ENCODE measurements at regions not wholly inside any gene's neighbourhood (a gene's known extent, or its start where the extent isn't known, plus 50 kb on each side); places are given as distances from the start of the nearest gene placed in this dataset.

DNA sequence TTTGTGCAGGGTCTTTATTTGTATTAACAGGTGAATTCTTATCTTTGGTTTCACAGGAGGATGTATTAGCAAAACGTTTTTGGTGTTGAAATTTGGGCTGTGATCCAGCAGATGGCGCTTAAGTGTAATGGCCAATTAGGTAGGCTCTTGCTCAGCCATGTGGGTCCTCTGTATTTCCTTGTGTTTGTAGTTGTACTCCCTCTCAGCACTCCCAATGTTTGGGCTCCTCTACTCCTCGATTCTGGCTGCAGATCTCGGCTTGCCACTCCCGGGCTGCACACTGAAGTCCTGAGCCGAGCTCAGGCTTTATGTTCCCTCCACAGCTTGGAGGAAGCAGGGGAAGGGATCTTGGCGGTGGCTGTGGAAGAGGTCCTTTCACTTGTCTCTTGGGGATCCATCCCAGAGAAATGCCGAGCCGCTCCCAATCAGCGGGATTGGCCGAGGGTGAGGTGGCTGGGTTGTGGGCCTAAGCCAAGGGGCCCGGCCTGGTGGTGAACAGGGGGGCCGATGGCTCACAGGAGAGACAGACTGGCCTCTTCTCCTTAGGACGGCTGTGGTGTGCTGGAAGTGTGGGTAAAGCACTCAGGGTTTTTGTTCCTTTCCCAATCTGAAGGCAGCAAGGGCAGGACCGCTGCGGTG lies 133.7 kb downstream of the AEBP2 start:
- peak; percentile 57 for DNase-seq (ENCODE audit: low spot score)
- TF ChIP-seq, protein P1, sequence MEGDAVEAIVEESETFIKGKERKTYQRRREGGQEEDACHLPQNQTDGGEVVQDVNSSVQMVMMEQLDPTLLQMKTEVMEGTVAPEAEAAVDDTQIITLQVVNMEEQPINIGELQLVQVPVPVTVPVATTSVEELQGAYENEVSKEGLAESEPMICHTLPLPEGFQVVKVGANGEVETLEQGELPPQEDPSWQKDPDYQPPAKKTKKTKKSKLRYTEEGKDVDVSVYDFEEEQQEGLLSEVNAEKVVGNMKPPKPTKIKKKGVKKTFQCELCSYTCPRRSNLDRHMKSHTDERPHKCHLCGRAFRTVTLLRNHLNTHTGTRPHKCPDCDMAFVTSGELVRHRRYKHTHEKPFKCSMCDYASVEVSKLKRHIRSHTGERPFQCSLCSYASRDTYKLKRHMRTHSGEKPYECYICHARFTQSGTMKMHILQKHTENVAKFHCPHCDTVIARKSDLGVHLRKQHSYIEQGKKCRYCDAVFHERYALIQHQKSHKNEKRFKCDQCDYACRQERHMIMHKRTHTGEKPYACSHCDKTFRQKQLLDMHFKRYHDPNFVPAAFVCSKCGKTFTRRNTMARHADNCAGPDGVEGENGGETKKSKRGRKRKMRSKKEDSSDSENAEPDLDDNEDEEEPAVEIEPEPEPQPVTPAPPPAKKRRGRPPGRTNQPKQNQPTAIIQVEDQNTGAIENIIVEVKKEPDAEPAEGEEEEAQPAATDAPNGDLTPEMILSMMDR (IDR thresholded peaks at IDR 0.05; ENCODE audit: borderline replicate concordance, control extremely low read depth, extremely low read depth, insufficient read depth, missing control alignments), result peak; percentile 40
- in situ Hi-C loops (cut with MboI; ENCODE audit: low sequenced_read_pairs, unreplicated experiment), result no loop called here

DNA sequence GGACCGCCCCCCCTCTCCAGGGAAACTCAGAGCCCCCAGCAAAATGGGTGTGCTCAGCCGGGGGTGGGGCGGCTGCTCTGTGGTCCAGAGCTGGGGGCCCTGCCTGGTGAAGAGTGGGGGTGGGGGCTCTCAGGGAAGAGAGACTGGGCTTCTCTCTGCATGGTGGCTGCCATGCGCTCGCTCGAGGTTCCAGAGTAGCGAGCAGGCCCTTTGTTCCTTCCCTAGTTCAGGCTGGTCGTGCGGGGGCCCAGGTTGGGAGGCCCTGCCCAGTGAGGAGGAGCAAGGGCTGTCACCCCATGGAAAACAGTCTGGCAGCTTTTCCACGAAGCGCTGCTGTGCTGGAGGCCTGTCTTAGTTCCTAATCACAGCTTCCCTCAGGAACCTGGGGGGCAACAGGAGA lies 134.6 kb downstream of the AEBP2 start:
- TF ChIP-seq, protein P1 (IDR thresholded peaks at IDR 0.05; ENCODE audit: borderline replicate concordance, control extremely low read depth, extremely low read depth, insufficient read depth, missing control alignments), result no peak
- in situ Hi-C loops (cut with MboI; ENCODE audit: low sequenced_read_pairs, unreplicated experiment), result no loop called here
- DNase-seq (ENCODE audit: low spot score), result no peak

DNA sequence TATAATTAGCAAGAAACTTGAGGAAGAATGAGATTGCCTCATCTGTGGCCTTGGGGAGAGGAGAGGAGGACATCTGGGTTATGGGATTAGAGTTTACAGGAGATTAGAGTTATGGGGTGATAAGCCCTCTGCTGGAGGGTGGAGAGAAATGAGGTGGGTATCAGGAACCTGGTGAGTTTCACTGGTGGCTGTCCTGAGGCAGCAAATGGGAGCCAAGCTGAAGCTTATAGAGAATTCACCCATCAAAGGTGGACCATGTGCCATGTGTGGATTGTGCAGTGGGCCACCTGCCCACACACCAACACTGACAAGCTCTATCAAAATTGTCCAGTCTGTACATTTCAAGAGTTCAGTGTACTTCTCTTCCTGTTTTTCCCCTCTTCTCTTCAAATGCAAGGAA lies 135.3 kb downstream of the AEBP2 start:
- DNase-seq (ENCODE audit: low spot score), result no peak
- TF ChIP-seq, protein P1 (IDR thresholded peaks at IDR 0.05; ENCODE audit: borderline replicate concordance, control extremely low read depth, extremely low read depth, insufficient read depth, missing control alignments), result no peak
- in situ Hi-C loops (cut with MboI; ENCODE audit: low sequenced_read_pairs, unreplicated experiment), result no loop called here

DNA sequence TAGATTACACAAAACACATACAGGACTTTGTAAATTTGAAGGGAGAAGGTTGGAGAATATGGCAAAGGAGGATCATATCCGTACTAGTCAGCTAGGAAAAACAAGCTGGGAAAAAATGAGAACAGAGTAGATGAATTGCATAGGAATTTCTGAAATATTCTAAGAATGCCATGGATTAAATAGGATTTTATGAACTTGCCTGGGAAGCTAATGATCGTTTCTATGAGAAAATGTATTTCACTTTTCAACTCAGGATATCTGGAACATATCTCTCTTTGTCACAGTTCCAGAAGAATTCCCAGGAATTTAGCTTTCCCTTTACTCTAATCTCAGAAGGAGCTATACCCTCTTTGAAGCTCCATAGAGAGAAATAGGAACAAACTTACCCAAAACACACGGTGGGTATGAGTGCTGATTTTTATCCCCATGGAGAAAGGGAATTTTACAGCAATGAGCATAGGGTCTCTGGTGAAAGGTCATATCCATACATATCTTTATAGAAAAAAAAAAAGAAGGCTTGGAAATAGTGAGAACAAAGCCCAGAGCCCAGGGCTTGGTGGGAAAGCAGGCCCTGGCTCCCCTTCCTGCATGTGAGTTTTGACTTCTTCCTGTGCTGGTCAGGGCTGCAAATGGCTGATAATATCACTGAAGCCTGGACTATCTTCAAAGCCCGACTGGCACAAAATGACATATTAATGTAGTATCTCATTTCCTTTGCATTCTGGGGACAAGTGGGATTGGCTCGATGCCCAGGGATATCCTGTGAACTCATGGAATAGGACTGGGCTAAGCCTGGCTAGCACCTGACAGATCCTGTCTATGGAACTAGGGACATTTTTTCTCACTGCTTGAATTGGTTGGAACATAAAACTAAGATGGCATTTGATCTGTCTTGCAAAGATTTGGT lies 136.3 kb downstream of the AEBP2 start:
- TF ChIP-seq, protein P1 (IDR thresholded peaks at IDR 0.05; ENCODE audit: borderline replicate concordance, control extremely low read depth, extremely low read depth, insufficient read depth, missing control alignments), result no peak
- no peak for DNase-seq (ENCODE audit: low spot score)
- in situ Hi-C loops (cut with MboI; ENCODE audit: low sequenced_read_pairs, unreplicated experiment), result no loop called here

DNA sequence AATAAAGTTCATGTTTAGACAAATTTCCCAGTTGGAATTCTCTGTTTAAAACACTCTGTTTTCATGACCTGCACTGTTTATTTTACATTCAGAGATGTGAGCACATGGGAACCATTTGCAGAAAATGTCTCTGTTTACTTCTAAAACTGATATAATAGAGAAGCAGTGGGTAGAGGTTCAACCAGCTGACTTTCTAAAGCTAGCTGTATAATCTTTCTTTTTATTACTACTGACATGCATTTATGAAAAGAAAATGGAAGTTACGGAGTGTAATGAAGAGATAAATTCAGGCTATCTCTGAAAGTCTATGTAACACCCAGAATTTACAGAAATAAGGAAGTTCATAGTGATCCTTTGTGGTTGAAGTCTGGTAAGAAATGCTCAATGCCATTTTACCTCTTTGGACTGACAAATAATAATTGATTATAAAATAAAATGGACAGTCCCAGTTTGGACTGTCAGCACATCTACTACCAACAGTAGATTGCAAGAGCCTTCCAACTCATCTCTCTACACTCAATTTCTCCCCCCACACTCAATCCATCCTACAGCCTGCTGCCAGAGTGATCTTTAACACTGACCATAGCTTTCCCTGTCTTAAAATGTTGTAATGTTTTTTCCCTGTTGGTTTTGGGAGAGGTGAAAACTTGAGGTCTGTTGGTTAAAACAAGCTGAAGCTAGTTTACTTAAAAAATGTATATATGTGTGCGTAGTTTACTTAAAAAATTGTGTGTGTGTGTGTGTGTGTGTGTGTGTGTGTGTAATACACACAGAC lies 137.4 kb downstream of the AEBP2 start:
- TF ChIP-seq, protein P1 (IDR thresholded peaks at IDR 0.05; ENCODE audit: borderline replicate concordance, control extremely low read depth, extremely low read depth, insufficient read depth, missing control alignments), result no peak
- in situ Hi-C loops (cut with MboI; ENCODE audit: low sequenced_read_pairs, unreplicated experiment), result no loop called here
- DNase-seq (ENCODE audit: low spot score), result no peak

DNA sequence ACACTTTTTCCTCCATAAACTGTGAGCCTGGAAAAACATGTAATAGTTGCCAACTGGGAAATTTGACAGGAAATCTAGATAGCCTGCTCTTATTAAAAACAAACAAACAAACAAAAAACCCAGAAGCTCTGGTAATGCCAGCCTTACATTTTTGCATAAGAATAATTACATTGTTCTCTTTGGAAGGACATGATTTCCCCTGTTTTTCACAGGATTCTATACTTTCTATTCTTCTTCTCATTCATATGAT lies 137.9 kb downstream of the AEBP2 start:
- in situ Hi-C loops (cut with MboI; ENCODE audit: low sequenced_read_pairs, unreplicated experiment), result no loop called here
- DNase-seq (ENCODE audit: low spot score), result no peak
- TF ChIP-seq, protein P1 (IDR thresholded peaks at IDR 0.05; ENCODE audit: borderline replicate concordance, control extremely low read depth, extremely low read depth, insufficient read depth, missing control alignments), result no peak
